ENCODE measurements at regions not wholly inside any gene's neighbourhood (a gene's known extent, or its start where the extent isn't known, plus 50 kb on each side); places are given as distances from the start of the nearest gene placed in this dataset.

GRCh38 chr2:198273660-198274059 lies 469.3 kb downstream of the PLCL1 start:
- TF ChIP-seq NFYB (CRISPR knock-in tag; conservative IDR thresholded peaks at IDR 0.05; ENCODE audit: low read depth) (no peak), CREB1 (CRISPR knock-in tag; IDR thresholded peaks at IDR 0.05) (no peak), ZNF317 (CRISPR knock-in tag; IDR thresholded peaks at IDR 0.05; ENCODE audit: borderline replicate concordance, low read depth) (no peak), IRF2 (CRISPR knock-in tag; IDR thresholded peaks at IDR 0.05; ENCODE audit: borderline replicate concordance, low read depth) (no peak), ESRRA (CRISPR knock-in tag; IDR thresholded peaks at IDR 0.05; ENCODE audit: borderline replicate concordance) (no peak), ZNF532 (CRISPR knock-in tag; IDR thresholded peaks at IDR 0.05; ENCODE audit: borderline replicate concordance) (no peak), TEAD1 (CRISPR knock-in tag; IDR thresholded peaks at IDR 0.05) (no peak), JAZF1 (CRISPR knock-in tag; IDR thresholded peaks at IDR 0.05) (no peak), STAT6 (CRISPR knock-in tag; conservative IDR thresholded peaks at IDR 0.05; ENCODE audit: low read depth) (no peak), MYBL2 (CRISPR knock-in tag; IDR thresholded peaks at IDR 0.05) (no peak), ZBTB43 (CRISPR knock-in tag; IDR thresholded peaks at IDR 0.05) (no peak), CBFB (CRISPR knock-in tag; IDR thresholded peaks at IDR 0.05; ENCODE audit: low read depth) (no peak), PRDM15 (CRISPR knock-in tag; IDR thresholded peaks at IDR 0.05) (no peak), ZSCAN18 (CRISPR knock-in tag; IDR thresholded peaks at IDR 0.05) (no peak)
- TF ChIP-seq, protein P1, sequence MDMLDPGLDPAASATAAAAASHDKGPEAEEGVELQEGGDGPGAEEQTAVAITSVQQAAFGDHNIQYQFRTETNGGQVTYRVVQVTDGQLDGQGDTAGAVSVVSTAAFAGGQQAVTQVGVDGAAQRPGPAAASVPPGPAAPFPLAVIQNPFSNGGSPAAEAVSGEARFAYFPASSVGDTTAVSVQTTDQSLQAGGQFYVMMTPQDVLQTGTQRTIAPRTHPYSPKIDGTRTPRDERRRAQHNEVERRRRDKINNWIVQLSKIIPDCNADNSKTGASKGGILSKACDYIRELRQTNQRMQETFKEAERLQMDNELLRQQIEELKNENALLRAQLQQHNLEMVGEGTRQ (CRISPR knock-in tag; IDR thresholded peaks at IDR 0.05) = no peak
- TF ChIP-seq, protein P2, sequence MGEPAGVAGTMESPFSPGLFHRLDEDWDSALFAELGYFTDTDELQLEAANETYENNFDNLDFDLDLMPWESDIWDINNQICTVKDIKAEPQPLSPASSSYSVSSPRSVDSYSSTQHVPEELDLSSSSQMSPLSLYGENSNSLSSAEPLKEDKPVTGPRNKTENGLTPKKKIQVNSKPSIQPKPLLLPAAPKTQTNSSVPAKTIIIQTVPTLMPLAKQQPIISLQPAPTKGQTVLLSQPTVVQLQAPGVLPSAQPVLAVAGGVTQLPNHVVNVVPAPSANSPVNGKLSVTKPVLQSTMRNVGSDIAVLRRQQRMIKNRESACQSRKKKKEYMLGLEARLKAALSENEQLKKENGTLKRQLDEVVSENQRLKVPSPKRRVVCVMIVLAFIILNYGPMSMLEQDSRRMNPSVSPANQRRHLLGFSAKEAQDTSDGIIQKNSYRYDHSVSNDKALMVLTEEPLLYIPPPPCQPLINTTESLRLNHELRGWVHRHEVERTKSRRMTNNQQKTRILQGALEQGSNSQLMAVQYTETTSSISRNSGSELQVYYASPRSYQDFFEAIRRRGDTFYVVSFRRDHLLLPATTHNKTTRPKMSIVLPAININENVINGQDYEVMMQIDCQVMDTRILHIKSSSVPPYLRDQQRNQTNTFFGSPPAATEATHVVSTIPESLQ (CRISPR knock-in tag; IDR thresholded peaks at IDR 0.05) = no peak
- TF ChIP-seq, protein P3, sequence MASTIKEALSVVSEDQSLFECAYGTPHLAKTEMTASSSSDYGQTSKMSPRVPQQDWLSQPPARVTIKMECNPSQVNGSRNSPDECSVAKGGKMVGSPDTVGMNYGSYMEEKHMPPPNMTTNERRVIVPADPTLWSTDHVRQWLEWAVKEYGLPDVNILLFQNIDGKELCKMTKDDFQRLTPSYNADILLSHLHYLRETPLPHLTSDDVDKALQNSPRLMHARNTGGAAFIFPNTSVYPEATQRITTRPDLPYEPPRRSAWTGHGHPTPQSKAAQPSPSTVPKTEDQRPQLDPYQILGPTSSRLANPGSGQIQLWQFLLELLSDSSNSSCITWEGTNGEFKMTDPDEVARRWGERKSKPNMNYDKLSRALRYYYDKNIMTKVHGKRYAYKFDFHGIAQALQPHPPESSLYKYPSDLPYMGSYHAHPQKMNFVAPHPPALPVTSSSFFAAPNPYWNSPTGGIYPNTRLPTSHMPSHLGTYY (CRISPR knock-in tag; IDR thresholded peaks at IDR 0.05) = no peak
- TF ChIP-seq, protein P4, sequence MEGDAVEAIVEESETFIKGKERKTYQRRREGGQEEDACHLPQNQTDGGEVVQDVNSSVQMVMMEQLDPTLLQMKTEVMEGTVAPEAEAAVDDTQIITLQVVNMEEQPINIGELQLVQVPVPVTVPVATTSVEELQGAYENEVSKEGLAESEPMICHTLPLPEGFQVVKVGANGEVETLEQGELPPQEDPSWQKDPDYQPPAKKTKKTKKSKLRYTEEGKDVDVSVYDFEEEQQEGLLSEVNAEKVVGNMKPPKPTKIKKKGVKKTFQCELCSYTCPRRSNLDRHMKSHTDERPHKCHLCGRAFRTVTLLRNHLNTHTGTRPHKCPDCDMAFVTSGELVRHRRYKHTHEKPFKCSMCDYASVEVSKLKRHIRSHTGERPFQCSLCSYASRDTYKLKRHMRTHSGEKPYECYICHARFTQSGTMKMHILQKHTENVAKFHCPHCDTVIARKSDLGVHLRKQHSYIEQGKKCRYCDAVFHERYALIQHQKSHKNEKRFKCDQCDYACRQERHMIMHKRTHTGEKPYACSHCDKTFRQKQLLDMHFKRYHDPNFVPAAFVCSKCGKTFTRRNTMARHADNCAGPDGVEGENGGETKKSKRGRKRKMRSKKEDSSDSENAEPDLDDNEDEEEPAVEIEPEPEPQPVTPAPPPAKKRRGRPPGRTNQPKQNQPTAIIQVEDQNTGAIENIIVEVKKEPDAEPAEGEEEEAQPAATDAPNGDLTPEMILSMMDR (IDR thresholded peaks at IDR 0.05) = no peak
- Mint-ChIP-seq H3K36me3 (no peaks in the 10 kb centered on the region), H3K4me1 (no peaks in the 10 kb centered on the region), H3K27me3 (ENCODE audit: low read depth) (no peaks in the 10 kb centered on the region), H3K27ac (no peak overlapping the region), H3K9me3 (peaks cover 5% of the 10 kb centered on the region; the same call in 1 of the 2 replicates), H3K4me3 (no peak overlapping the region)
- DNase-seq (ENCODE audit: low spot score) = no peak
- no peak for ATAC-seq
- POLR2A ChIA-PET = no interaction called here
- CTCF ChIA-PET = no interaction called here

Data from WTC11 (cell line).